GM19035 (cell line): ENCODE measurements at regions not wholly inside any gene's neighbourhood (a gene's known extent, or its start where the extent isn't known, plus 50 kb on each side); places are given as distances from the start of the nearest gene placed in this dataset.
"Not testable (repeated sequence)": the region's sequence is repeated elsewhere in the genome, so short reads cannot be mapped to it uniquely, and the experiment has no call there.

Experiments
- ATAC-seq: cut with Tn5 transposase; IDR thresholded peaks from one replicate; pipeline ENCODE4 v1.9.1; 2021; ENCODE audit not compliant: unreplicated experiment

GRCh38 chr18:30712383-30712782, 330.2 kb downstream of the DSC3 start:
- ATAC-seq = peak; percentile 80

GRCh38 chr18:30709595-30709994, 332.9 kb downstream of the DSC3 start:
- no peak for ATAC-seq

- no peak for ATAC-seq
Measured at GRCh38 chr18:30705943-30706342, 336.6 kb downstream of the DSC3 start.

- no peak for ATAC-seq
Measured at GRCh38 chr18:30698571-30698970, 344.0 kb downstream of the DSC3 start.

- no peak for ATAC-seq
Measured at GRCh38 chr18:30696201-30696600, 346.3 kb downstream of the DSC3 start.

- ATAC-seq = no peak
Measured at GRCh38 chr18:30694773-30695172, 347.8 kb downstream of the DSC3 start.

- ATAC-seq = no peak
Measured at GRCh38 chr18:30689216-30689615, 353.3 kb downstream of the DSC3 start.

- no peak for ATAC-seq
Measured at GRCh38 chr18:30687501-30687900, 355.0 kb downstream of the DSC3 start.

- ATAC-seq = no peak
Measured at GRCh38 chr18:30684825-30685481, 357.6 kb downstream of the DSC3 start.

- no peak for ATAC-seq
Measured at GRCh38 chr18:30683836-30684235, 358.7 kb downstream of the DSC3 start.

GRCh38 chr18:30682672-30683071, 359.9 kb downstream of the DSC3 start:
- ATAC-seq = no peak

- ATAC-seq = no peak
Measured at GRCh38 chr18:30679285-30679930, 363.1 kb downstream of the DSC3 start.

- not testable (repeated sequence) for ATAC-seq
Measured at GRCh38 chr18:30677813-30678212, 364.7 kb downstream of the DSC3 start.

GRCh38 chr18:30676053-30676480, 366.5 kb downstream of the DSC3 start:
- no peak for ATAC-seq

GRCh38 chr18:30675493-30675892, 367.0 kb downstream of the DSC3 start:
- ATAC-seq = no peak

GRCh38 chr18:30675072-30675471, 367.5 kb downstream of the DSC3 start:
- no peak for ATAC-seq

- ATAC-seq = no peak
Measured at GRCh38 chr18:30674596-30674995, 367.9 kb downstream of the DSC3 start.

- ATAC-seq = not testable (repeated sequence)
Measured at GRCh38 chr18:30672439-30672838, 370.1 kb downstream of the DSC3 start.

GRCh38 chr18:30658306-30658705, 384.2 kb downstream of the DSC3 start:
- ATAC-seq = no peak

GRCh38 chr18:30652387-30652786, 390.2 kb downstream of the DSC3 start:
- no peak for ATAC-seq

GRCh38 chr18:30650499-30650898, 392.0 kb downstream of the DSC3 start:
- no peak for ATAC-seq

- no peak for ATAC-seq
Measured at GRCh38 chr18:30644158-30644557, 398.4 kb downstream of the DSC3 start.

GRCh38 chr18:30639361-30639760, 403.2 kb downstream of the DSC3 start:
- no peak for ATAC-seq
